H1 (cell line): ENCODE measurements at regions not wholly inside any gene's neighbourhood (a gene's known extent, or its start where the extent isn't known, plus 50 kb on each side); places are given as distances from the start of the nearest gene placed in this dataset.

Experiments
- CTCF ChIA-PET: fragments of 300-600 bp; sonication (Branson Sonifier 250); formaldehyde crosslinking; loops from one replicate; lab custom pipeline; 2021; ENCODE audit not compliant: partially characterized antibody; lab: Charles Lee
- POLR2A ChIA-PET: fragments of 300-600 bp; sonication (Branson Sonifier 250); formaldehyde crosslinking; loops from one replicate; lab custom pipeline; 2021; ENCODE audit warnings: inconsistent platforms; ENCODE audit not compliant: partially characterized antibody; lab: Charles Lee
- DNase-seq, 2 experiments: peaks; one replicate each; pipeline versions ENCODE4 v3.0.0 to v3.0.0-alpha.2; 2010 to 2022; ENCODE audit warnings: low spot score in 2 of 2, low read depth in 1 of 2, mixed read lengths in 1 of 2
- FAIRE-seq: peaks from 2 replicates; lab custom pipeline; 2011; peaks lifted over from hg19 to GRCh38; lab: Jason Lieb, UNC
- H2AFZ ChIP-seq: 2 replicates; pipeline ENCODE4 v1.8.1; 2012; ENCODE audit warnings: low read length, inconsistent platforms
- H2AK5ac ChIP-seq: 2 replicates; pipeline ENCODE4 v1.6.1; 2013; ENCODE audit warnings: low read depth, low read length
- H2BK120ac ChIP-seq: replicated peaks from 2 replicates; pipeline ENCODE3; 2013; ENCODE audit warnings: low read depth, low read length, inconsistent platforms
- H2BK12ac ChIP-seq: 2 replicates; pipeline ENCODE4 v1.6.1; 2013; ENCODE audit warnings: low read depth, low read length
- H2BK15ac ChIP-seq: 2 replicates; pipeline ENCODE4 v1.6.1; 2013; ENCODE audit warnings: low read length
- H2BK20ac ChIP-seq: 2 replicates; pipeline ENCODE4 v1.6.1; 2013; ENCODE audit warnings: low read length
- H2BK5ac ChIP-seq: 2 replicates; pipeline ENCODE4 v1.6.1; 2013; ENCODE audit warnings: low read depth, low read length
- H3K14ac ChIP-seq: 2 replicates; pipeline ENCODE4 v1.6.1; 2013; ENCODE audit warnings: inconsistent platforms; ENCODE audit not compliant: insufficient read length
- H3K18ac ChIP-seq: 2 replicates; pipeline ENCODE4 v1.6.1; 2013; ENCODE audit warnings: low read length; ENCODE audit errors: extremely low read depth
- H3K23ac ChIP-seq: 2 replicates; pipeline ENCODE4 v1.6.1; 2013; ENCODE audit warnings: inconsistent platforms; ENCODE audit not compliant: insufficient read length
- H3K23me2 ChIP-seq: 2 replicates; pipeline ENCODE4 v1.6.1; 2013; ENCODE audit warnings: low read depth, low read length
- H3K27ac ChIP-seq: 2 replicates; pipeline ENCODE4 v1.6.1; 2011; ENCODE audit warnings: low read depth, low read length, inconsistent platforms
- H3K27me3 ChIP-seq, 4 experiments: replicated peaks in 1 of 4; 1 replicate in 1 of 4; 2 replicates in 3 of 4; pipeline versions ENCODE4 v1.6.1 to v1.8.1; 2011 to 2013; ENCODE audit warnings: low read length in 3 of 4, mild to moderate bottlenecking in 3 of 4, inconsistent platforms in 2 of 4, mixed read lengths in 2 of 4, moderate library complexity in 1 of 4; ENCODE audit not compliant: control insufficient read depth in 3 of 4, insufficient read depth in 3 of 4; ENCODE audit errors: extremely low read depth in 1 of 4
- H3K36me3 ChIP-seq, 4 experiments: 2 replicates each; pipeline versions ENCODE4 v1.6.1 to v1.8.1; 2011 to 2013; ENCODE audit warnings: mild to moderate bottlenecking in 4 of 4, low read length in 3 of 4, moderate library complexity in 2 of 4, control low read depth in 1 of 4, inconsistent platforms in 1 of 4; ENCODE audit not compliant: insufficient read depth in 4 of 4, control insufficient read depth in 2 of 4
- H3K4ac ChIP-seq: replicated peaks from 2 replicates; pipeline ENCODE3; 2013; ENCODE audit warnings: low read length, low read depth, mixed read lengths, inconsistent platforms; ENCODE audit not compliant: insufficient read length
- H3K4me1 ChIP-seq, 4 experiments: replicated peaks in 1 of 4; 1 replicate in 1 of 4; 2 replicates in 3 of 4; pipeline versions ENCODE4 v1.6.1 to v1.8.1; 2011 to 2013; ENCODE audit warnings: low read length in 3 of 4, inconsistent platforms in 2 of 4, mixed read lengths in 1 of 4; ENCODE audit not compliant: insufficient read depth in 4 of 4, control insufficient read depth in 3 of 4
- H3K4me2 ChIP-seq, 2 experiments: 2 replicates each; pipeline versions ENCODE4 v1.6.1 to v1.8.1; 2011 to 2013; ENCODE audit warnings: low read depth in 2 of 2, low read length in 2 of 2, control low read depth in 1 of 2, inconsistent platforms in 1 of 2, mild to moderate bottlenecking in 1 of 2; ENCODE audit not compliant: insufficient read depth in 1 of 2
- H3K4me3 ChIP-seq, 4 experiments: fragments of 200-600, 300-600 bp in 1 of 4; sonication (generic), shearing (Covaris generic), sonication (Bioruptor Twin) in 1 of 4; 2 replicates each; pipeline versions ENCODE4 v1.5.1 to v1.8.1; 2011 to 2016; ENCODE audit warnings: low read length in 4 of 4, low read depth in 3 of 4, control low read depth in 2 of 4, inconsistent platforms in 2 of 4, mild to moderate bottlenecking in 2 of 4, mixed read lengths in 1 of 4, moderate library complexity in 1 of 4; ENCODE audit not compliant: insufficient read depth in 2 of 4; ENCODE audit errors: extremely low read depth in 1 of 4
- H3K56ac ChIP-seq: replicated peaks from 2 replicates; pipeline ENCODE3; 2013; ENCODE audit warnings: low read depth, mild to moderate bottlenecking, mixed read lengths, low read length, inconsistent platforms; ENCODE audit not compliant: insufficient read length
- H3K79me1 ChIP-seq: 2 replicates; pipeline ENCODE4 v1.6.1; 2013; ENCODE audit warnings: low read depth, low read length, control low read depth
- H3K79me2 ChIP-seq, 2 experiments: 2 replicates each; pipeline versions ENCODE4 v1.6.1 to v1.8.1; 2012 to 2013; ENCODE audit warnings: low read length in 2 of 2, mild to moderate bottlenecking in 2 of 2, inconsistent platforms in 1 of 2; ENCODE audit not compliant: insufficient read depth in 2 of 2, control insufficient read depth in 1 of 2
- H3K9ac ChIP-seq, 4 experiments: replicated peaks in 1 of 4; 1 replicate in 1 of 4; 2 replicates in 3 of 4; pipeline versions ENCODE4 v1.6.1 to v1.8.1; 2011 to 2013; ENCODE audit warnings: low read depth in 3 of 4, low read length in 3 of 4, control low read depth in 2 of 4, mild to moderate bottlenecking in 2 of 4, moderate library complexity in 2 of 4, inconsistent platforms in 1 of 4; ENCODE audit errors: extremely low read depth in 1 of 4
- H3K9me3 ChIP-seq, 2 experiments: 2 replicates each; pipeline versions ENCODE4 v1.6.1 to v1.8.1; 2012 to 2013; ENCODE audit warnings: mild to moderate bottlenecking in 2 of 2, moderate library complexity in 2 of 2, control low read depth in 1 of 2, inconsistent platforms in 1 of 2, low read depth in 1 of 2, low read length in 1 of 2, mixed read lengths in 1 of 2; ENCODE audit not compliant: insufficient read depth in 2 of 2
- H4K20me1 ChIP-seq, 2 experiments: replicated peaks in 1 of 2; 2 replicates each; pipeline versions ENCODE3 to v1.8.1; 2011 to 2013; ENCODE audit warnings: inconsistent platforms in 2 of 2, low read length in 2 of 2, mild to moderate bottlenecking in 1 of 2; ENCODE audit not compliant: insufficient read depth in 2 of 2, control insufficient read depth in 1 of 2
- H4K5ac ChIP-seq: 2 replicates; pipeline ENCODE4 v1.6.1; 2013; ENCODE audit warnings: low read length, low read depth, mixed read lengths, inconsistent platforms; ENCODE audit not compliant: insufficient read length
- H4K8ac ChIP-seq: 2 replicates; pipeline ENCODE4 v1.8.0; 2013; ENCODE audit warnings: mild to moderate bottlenecking, moderate library complexity, low read length, inconsistent platforms; ENCODE audit not compliant: insufficient read depth; ENCODE audit errors: extremely low read depth
- H4K91ac ChIP-seq: replicated peaks from 2 replicates; pipeline ENCODE3; 2013; ENCODE audit warnings: low read length, mixed read lengths, inconsistent platforms; ENCODE audit not compliant: insufficient read length
- CREB1 ChIP-seq: IDR thresholded peaks from 2 replicates; pipeline ENCODE4 v1.6.1; 2012; ENCODE audit warnings: inconsistent platforms
- JUN ChIP-seq: IDR thresholded peaks from 2 replicates; pipeline ENCODE4 v1.6.1; 2011; ENCODE audit warnings: low read depth, mild to moderate bottlenecking, improper control_type of control experiment, low read length
- KDM4A ChIP-seq: IDR thresholded peaks from one replicate; pipeline ENCODE4 v1.7.1; 2012; ENCODE audit warnings: low read depth, mild to moderate bottlenecking, moderate library complexity, low read length, inconsistent platforms; ENCODE audit not compliant: severe bottlenecking
- MAX ChIP-seq: IDR thresholded peaks from 2 replicates; pipeline ENCODE4 v1.6.1; 2012; ENCODE audit warnings: inconsistent platforms
- NANOG ChIP-seq: IDR thresholded peaks from 2 replicates; pipeline ENCODE4 v1.6.1; 2011; ENCODE audit warnings: low read length, low read depth, mild to moderate bottlenecking, inconsistent platforms; ENCODE audit not compliant: insufficient read depth, poor library complexity, severe bottlenecking
- NRF1 ChIP-seq: IDR thresholded peaks from 2 replicates; pipeline ENCODE4 v1.6.1; 2011; ENCODE audit warnings: mild to moderate bottlenecking, low read depth, low read length, improper control_type of control experiment
- RAD21 ChIP-seq, 2 experiments: IDR thresholded peaks in 1 of 2; conservative IDR thresholded peaks in 1 of 2; 2 replicates each; pipeline ENCODE4 v1.6.1; 2011; ENCODE audit warnings: low read depth in 2 of 2, low read length in 2 of 2, improper control_type of control experiment in 1 of 2, inconsistent platforms in 1 of 2, mild to moderate bottlenecking in 1 of 2, moderate library complexity in 1 of 2
- TAF1 ChIP-seq: IDR thresholded peaks from 2 replicates; pipeline ENCODE4 v1.6.1; 2011; ENCODE audit warnings: mild to moderate bottlenecking, low read depth, low read length
- TBP ChIP-seq: IDR thresholded peaks from 2 replicates; pipeline ENCODE4 v1.6.1; 2011; ENCODE audit warnings: low read depth, low read length, improper control_type of control experiment
- TCF12 ChIP-seq: IDR thresholded peaks from 2 replicates; pipeline ENCODE4 v1.6.1; 2011; ENCODE audit warnings: low read depth, mild to moderate bottlenecking, low read length
- WGBS, 2 experiments: shearing (Covaris generic) in 1 of 2; methylation state at CpG; one replicate each; pipeline versions ENCODE4 v1.1.6 to v1.1.7; 2013 to 2015; ENCODE audit warnings: low lambda C conversion rate in 2 of 2, mixed read lengths in 2 of 2, inconsistent platforms in 1 of 2, low coverage in 1 of 2, missing lambda C conversion rate in 1 of 2; ENCODE audit not compliant: insufficient replicate concordance in 2 of 2, insufficient coverage in 1 of 2, insufficient read length in 1 of 2; ENCODE audit errors: extremely low coverage in 1 of 2, missing lambda C conversion rate in 1 of 2; 5-methylcytosine and 5-hydroxymethylcytosine counted together

GRCh38 chr21:15148437-15148836 lies 83.6 kb upstream of the NRIP1 start:
- H3K27me3 ChIP-seq = no peaks in the 10 kb centered on the region
- DNase-seq (no peak), FAIRE-seq (no peak)
- H3K14ac ChIP-seq = no peak overlapping the region
- no peak overlapping the region for H2BK120ac ChIP-seq
- H2BK12ac ChIP-seq = no peak overlapping the region
- 0 out of 2 replicates have a peak, but pooled peaks cover 2% of the 10 kb centered on the region for H3K79me1 ChIP-seq
- no peak overlapping the region for H2BK20ac ChIP-seq
- H3K4me3 ChIP-seq = no peak overlapping the region
- H3K79me2 ChIP-seq = no peaks in the 10 kb centered on the region
- no peak overlapping the region for H3K4me2 ChIP-seq
- H3K23ac ChIP-seq = no peak overlapping the region
- H3K36me3 ChIP-seq = no peaks in the 10 kb centered on the region
- no peak overlapping the region for H3K27ac ChIP-seq
- H3K9ac ChIP-seq = no peak overlapping the region
- H2BK15ac ChIP-seq = no peak overlapping the region
- H3K4ac ChIP-seq = no peak overlapping the region
- TF ChIP-seq NRF1 (no peak), KDM4A (no peak), TBP (no peak), TAF1 (no peak), JUN (no peak), CREB1 (no peak), TCF12 (no peak), RAD21 (IDR thresholded peaks at IDR 0.05 in 1 of 2, conservative IDR thresholded peaks at IDR 0.05 in 1 of 2; ENCODE audit: low read depth in 2 of 2, low read length in 2 of 2) (no peak), NANOG (no peak), MAX (no peak)
- no peak overlapping the region for H3K56ac ChIP-seq
- no peak overlapping the region for H4K91ac ChIP-seq
- no peaks in the 10 kb centered on the region for H3K9me3 ChIP-seq
- no peak overlapping the region for H3K18ac ChIP-seq
- H3K4me1 ChIP-seq = no peaks in the 10 kb centered on the region
- CTCF ChIA-PET = no interaction called here
- no peak overlapping the region for H4K8ac ChIP-seq
- no peak overlapping the region for H2AFZ ChIP-seq
- no peak overlapping the region for H4K5ac ChIP-seq
- H2BK5ac ChIP-seq = no peak overlapping the region
- POLR2A ChIA-PET = interaction anchor here (1.1 kb wide), 1 partner anchor 12 kb away, joined by 3 read pairs; no protein-coding TSS in a partner anchor
- H3K23me2 ChIP-seq = no peaks in the 10 kb centered on the region
- WGBS, 2 experiments = 90% methylated on average over 2 of the region's 2 CpGs; no CpG with 5 or more reads in 1 of the 2 experiments
- no peak overlapping the region for H2AK5ac ChIP-seq
- no peaks in the 10 kb centered on the region for H4K20me1 ChIP-seq
